NCI-H187 treated with DMSO at 0.1 percent for 48 hours (cell line): ENCODE measurements at regions not wholly inside any gene's neighbourhood (a gene's known extent, or its start where the extent isn't known, plus 50 kb on each side); places are given as distances from the start of the nearest gene placed in this dataset.
"Not testable (repeated sequence)": the region's sequence is repeated elsewhere in the genome, so short reads cannot be mapped to it uniquely, and the experiment has no call there.

Experiments
- DNase-seq: peaks from one replicate; lab custom pipeline; 2025; lab: John Stamatoyannopoulos, UW

- DNase-seq: no peak
These were observed 50.9 kb upstream of the PDE1A start for GRCh38 chr2:182477774-182478173.

DNA sequence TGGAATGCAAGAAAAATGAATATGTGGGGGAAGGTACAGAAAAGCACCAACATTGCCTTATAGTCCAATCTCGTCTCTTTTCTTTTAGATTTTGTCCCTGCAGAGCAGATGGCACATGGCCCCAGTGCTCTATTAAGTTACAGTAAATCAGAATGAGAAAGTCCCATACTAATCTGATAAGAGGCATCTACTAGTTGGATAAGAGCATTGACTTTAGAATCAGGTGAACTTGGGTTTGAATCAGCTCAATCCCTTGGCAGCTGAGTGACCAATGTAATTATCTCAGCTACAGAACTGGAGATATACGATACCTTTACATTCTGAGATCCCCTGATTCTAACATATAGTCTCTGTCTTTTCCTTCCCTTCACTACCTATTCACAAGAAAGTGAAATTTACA lies 54.8 kb upstream of the PDE1A start:
- no peak for DNase-seq

GRCh38 chr2:182482511-182482910 lies 55.7 kb upstream of the PDE1A start:
- DNase-seq: no peak

DNA sequence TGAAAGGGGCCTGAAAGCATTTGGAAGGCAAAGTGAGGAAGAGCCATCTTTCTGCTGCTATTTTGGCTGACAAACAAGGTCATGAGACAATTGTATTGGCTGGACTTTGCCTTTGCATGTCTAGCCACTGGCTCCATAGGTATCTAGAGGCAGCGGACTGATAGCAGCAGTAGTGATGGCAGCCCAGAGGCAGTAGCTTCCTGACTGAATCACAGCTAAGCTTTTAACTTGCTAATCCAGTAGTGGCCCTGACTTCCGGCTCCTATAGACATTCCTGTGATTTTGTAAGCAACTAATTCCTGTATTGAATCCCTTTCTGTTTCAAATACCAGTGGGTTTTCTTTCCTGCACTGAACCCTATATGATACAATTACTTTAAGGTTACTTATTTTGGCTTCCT lies 69.8 kb upstream of the PDE1A start:
- DNase-seq: no peak

DNA sequence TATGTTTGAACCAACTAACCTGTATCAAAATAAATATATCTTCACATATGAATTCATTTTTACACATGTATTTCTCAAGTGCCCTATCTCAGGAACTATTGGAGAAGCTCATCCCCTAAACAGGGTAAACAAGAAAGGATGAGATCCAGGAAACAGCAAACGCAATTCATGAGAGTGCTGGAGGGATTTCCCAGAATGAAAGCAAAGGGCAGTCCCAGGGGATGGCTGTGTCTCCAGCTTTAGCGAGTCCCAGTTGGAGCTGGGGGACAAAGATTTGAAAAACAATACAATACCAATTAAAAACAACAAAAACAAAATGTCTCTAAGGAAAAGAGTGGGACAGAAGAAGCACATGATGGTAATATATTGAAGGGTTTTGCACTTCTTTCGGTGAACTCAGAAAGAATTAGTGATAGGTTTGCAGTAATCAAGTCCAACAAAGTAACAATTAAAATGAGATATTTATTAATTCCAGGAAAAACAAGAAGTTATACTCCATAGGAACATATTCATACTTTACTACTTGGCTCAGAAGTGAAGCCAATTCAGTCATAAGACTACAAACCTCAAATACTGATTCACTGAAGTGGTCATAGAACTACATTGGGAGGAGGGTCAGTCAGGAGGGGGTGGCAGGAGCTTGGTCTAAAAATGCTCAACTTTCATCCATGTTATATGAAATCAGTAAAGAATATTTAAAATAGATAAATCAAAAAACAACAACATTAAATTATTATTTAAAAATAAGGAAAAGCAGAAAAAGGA lies 73.1 kb upstream of the PDE1A start:
- DNase-seq: no peak

- no peak for DNase-seq
These were observed 77.0 kb upstream of the PDE1A start for GRCh38 chr2:182503886-182504285.

- DNase-seq: no peak
These were observed 78.1 kb upstream of the PDE1A start for GRCh38 chr2:182504903-182505302.

GRCh38 chr2:182506606-182507005 lies 79.8 kb upstream of the PDE1A start:
- no peak for DNase-seq

- DNase-seq: not testable (repeated sequence)
These were observed 81.7 kb upstream of the PDE1A start for GRCh38 chr2:182508583-182508982.

DNA sequence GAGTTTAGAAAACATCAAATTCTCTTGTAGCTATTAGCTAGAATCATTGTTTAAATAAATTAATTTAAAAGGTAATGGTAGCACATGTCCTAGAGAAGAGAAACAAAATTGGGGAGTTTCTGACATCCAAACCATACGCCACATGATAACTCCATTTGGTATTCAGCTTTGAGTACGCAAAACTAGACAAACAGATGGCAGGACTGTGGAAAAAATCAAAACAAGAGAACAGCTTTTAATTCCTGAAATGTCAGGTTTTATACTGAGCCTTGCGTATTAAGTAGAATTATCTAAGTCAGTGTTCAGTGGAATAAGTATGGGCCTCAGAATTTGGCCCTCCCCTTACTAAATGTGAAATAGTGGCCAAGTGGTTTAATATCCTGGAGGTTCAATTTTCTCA lies 82.4 kb upstream of the PDE1A start:
- DNase-seq: no peak

- no peak for DNase-seq
These were observed 94.9 kb upstream of the PDE1A start for GRCh38 chr2:182521453-182522404.

DNA sequence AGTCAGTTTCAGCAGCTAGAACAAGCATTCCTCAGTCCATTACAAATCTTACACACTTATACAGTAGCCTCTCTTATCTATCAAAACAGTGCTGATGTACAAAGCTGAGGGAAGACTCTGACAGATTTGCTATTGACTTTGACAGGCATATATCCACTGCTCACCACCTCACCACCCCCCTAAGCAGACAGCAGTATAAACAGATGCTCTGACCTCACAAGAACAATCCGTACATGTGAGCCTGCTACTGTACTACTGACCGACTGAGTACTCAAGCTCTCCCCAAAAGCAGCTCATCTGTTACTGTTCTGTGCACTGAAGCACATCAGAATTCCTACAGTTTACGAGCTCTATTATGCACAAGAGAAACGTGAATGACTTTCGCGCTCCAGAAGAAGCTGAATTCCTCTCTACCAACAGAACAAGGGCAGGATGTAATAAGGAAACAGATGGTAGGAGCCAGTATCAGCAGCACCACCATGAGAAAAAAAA lies 95.6 kb upstream of the PDE1A start:
- no peak for DNase-seq

DNA sequence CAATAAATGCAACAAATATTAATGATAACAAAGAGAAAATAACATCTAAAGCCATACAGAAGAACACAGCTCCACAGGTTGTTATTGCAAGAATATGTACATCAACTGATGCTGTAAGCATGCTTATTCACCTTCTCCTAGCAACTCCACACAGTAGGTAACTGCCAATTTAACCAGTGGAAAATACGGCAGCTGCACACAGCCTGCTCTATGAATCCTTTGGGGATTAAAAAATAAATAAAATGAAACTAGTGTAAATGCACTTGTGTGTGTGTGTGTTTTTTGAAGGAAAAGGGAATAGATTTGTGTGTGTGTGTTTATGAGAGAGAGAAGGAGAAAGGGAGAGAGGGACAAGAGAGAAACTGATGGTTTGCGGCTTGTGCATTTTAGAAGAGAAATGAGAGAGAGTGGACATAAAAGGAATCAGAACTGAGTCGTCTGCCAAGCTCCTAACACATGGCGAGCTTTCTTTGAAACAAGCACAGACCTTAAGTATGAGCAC lies 96.2 kb upstream of the PDE1A start:
- DNase-seq: no peak

- DNase-seq: no peak
These were observed 103.8 kb upstream of the PDE1A start for GRCh38 chr2:182530636-182531035.

DNA sequence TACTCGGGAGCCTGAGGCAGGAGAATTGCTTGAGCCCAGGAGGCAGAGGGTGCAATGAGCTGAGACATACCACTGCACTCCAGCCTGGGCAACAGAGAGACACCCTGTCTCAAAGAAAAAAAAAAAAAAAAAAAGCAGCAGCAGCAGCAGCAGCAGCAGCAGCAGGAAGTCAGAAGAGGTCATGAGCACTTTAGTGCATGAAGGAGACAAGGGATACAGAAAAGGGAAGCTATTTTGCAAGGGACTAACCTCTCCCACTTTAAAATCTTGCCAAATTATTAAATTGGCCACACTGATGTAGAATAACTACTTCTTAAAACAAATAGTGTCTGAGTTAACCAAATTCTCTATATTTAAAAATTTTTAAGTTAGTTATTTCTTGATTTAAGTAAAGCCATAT lies 113.4 kb upstream of the PDE1A start:
- no peak for DNase-seq

DNA sequence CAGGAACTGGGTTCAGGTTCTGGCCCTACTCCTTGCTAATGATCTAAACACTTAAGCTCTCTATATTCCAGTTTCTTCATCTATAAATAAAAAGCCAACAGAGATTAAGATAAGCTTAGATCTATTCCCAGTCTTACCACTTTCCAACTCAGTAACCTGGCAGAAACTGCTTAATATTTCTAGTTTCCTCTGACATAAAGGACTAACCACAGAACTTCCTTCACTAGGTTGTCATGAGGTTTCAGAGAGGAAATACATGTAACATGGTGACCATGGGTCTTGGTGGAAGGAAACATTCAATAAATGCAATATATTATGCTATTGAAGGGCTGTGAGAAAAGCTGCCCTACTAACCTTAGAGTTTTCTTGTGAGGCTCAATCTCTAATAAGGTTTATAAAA lies 114.4 kb upstream of the PDE1A start:
- no peak for DNase-seq

DNA sequence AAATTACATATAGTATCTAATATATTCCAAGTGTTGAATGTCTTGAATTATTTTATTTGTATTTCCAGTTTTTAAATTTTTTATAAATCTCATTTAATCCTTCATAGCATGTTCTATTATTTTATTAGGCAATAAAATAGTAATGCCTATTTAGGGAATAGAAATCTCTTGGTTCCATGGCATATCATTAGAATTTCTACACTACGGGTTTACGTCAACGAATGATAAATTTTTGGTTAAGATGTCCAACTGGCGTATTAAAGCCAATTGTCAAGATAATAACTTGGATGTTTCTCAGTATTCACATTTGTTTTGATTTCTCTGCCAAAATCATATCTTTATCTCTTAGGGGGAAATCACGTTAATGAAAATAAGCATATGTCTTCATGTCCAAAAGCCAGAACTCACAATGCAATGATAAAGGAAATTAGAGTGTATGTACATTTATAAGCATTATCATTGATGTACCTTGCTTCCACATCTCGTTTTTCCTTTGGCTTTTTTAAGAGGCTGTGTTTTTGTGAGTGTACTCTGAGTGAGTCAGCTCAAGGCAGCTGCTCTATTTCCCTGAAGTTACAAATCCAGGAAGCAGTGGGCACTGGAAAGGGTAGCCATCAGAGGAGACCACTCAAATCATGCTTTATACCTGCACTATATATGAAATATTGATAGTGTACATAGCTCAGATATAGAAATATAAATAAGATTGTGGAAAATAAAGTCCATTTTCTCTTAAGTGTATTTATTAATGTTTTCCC lies 115.8 kb upstream of the PDE1A start:
- no peak for DNase-seq

DNA sequence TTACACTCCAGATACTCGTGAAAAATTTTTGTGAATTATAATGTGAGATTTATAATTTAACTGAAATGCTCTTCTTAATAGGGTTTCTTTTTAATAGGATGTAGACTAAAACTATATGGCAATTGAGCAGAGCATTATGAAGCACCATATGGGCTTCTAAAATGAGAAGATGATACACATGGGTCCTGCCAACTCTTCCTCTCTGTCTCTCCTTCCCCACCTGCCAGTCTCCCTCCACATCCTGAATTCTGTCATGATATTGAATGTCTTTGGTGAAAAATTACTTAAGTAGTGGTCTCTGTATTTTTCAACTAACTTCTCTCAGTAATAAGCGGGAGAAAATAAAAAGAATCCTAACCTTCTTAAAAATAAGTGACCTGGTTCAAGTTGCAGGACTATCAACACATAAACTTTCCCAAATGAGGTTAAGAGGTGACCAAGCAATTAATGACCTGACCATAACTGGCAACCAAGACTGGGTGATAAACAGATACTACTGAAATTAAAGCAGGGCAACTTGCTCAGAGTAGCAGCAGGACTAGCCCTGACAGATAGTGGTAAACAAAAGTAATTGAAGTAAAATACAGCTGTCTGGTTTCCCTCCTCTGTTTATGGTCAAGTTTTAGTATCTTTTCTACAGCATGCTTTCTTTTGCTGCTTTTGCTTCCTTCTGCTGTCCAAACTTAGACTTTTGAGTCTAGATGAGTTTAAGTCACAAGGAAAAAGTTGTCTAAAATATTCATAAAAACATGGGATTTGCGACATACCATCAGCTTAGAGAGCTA lies 117.1 kb upstream of the PDE1A start:
- DNase-seq: no peak

GRCh38 chr2:182545420-182546167 lies 118.8 kb upstream of the PDE1A start:
- DNase-seq: no peak
